NCI-H1048 (cell line): ENCODE measurements at regions not wholly inside any gene's neighbourhood (a gene's known extent, or its start where the extent isn't known, plus 50 kb on each side); places are given as distances from the start of the nearest gene placed in this dataset.
A peak's percentile ranks its signal among the peaks of the same experiment; 100 is the strongest.

ENCODE experiments used
- DNase-seq: peaks from one replicate; lab custom pipeline; 2025; lab: John Stamatoyannopoulos, UW

DNA sequence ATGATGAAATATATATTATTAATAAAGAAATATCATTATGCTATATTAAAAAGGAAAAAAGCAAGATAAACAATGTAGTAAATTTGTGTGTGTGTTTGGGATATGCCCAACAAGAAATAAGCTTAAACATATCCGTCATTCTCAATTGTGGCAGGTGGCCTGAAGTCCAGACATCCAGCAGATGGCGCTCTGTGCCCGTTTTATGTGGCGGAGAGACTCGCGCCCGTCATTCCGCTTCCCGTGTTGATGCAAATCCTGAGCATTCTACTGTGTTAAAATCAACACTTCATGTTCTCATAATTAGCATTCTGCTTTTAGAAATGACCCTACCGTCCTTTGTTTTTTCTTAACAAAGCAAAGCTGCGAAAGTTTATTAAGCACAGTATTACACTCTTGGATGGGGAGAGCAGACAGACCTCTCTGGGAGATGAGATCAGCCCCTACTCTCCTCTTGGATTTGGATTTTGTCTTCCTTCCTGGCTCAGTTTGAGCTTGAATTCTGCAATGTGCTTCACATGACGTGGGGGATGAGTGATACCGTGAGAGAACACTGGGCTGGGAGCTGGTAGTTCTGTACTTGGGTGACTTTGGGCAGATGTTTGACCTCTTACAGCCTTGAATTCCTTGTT, 125.8 kb downstream of the MCHR2 start:
- peak; percentile 58 for DNase-seq
